Endothelial cell of umbilical vein (primary cell): ENCODE measurements at regions not wholly inside any gene's neighbourhood (a gene's known extent, or its start where the extent isn't known, plus 50 kb on each side); places are given as distances from the start of the nearest gene placed in this dataset.

Experiments
- BruUV-seq: library from RNA; stranded (reverse); fragments of 400-500 nt; replicated peaks from 2 replicates; lab custom pipeline; 2021; lab: Mats Ljungman, UMichigan
- CTCF ChIA-PET: fragments of 300-600, 350-600 bp; sonication (Branson Sonifier 250); formaldehyde crosslinking; loops from one replicate; lab custom pipeline; 2021; ENCODE audit warnings: antibody characterized with exemption, inconsistent platforms; lab: Charles Lee
- POLR2A ChIA-PET: fragments of 300-600, 350-600 bp; sonication (Branson Sonifier 250); formaldehyde crosslinking; loops from one replicate; lab custom pipeline; 2021; ENCODE audit warnings: antibody characterized with exemption, inconsistent platforms; lab: Charles Lee
- DNase-seq: peaks from one replicate; pipeline ENCODE4 v3.0.0-alpha.2; 2011; ENCODE audit warnings: low read depth, low spot score
- FAIRE-seq: peaks from 2 replicates; lab custom pipeline; 2011; peaks lifted over from hg19 to GRCh38; lab: Jason Lieb, UNC
- H2AFZ ChIP-seq: 2 replicates; pipeline ENCODE4 v1.6.0; 2012; ENCODE audit warnings: low read depth, low read length, control low read depth, inconsistent platforms
- H3K27ac ChIP-seq: 2 replicates; pipeline ENCODE4 v1.5.1; 2011; ENCODE audit warnings: low read depth, mild to moderate bottlenecking, control low read depth, low read length, moderate library complexity; ENCODE audit not compliant: insufficient read depth
- H3K27me3 ChIP-seq, 2 experiments: 2 replicates each; pipeline versions ENCODE4 v1.6.0 to v1.6.1; 2011; ENCODE audit warnings: low read length in 2 of 2, mixed read lengths in 1 of 2; ENCODE audit not compliant: control insufficient read depth in 2 of 2, insufficient read depth in 2 of 2
- H3K36me3 ChIP-seq, 2 experiments: 2 replicates in 1 of 2; 3 replicates in 1 of 2; pipeline ENCODE4 v1.5.1; 2011; ENCODE audit warnings: low read length in 2 of 2, mild to moderate bottlenecking in 1 of 2, moderate library complexity in 1 of 2; ENCODE audit not compliant: control insufficient read depth in 2 of 2, insufficient read depth in 2 of 2; ENCODE audit errors: extremely low read depth in 1 of 2
- H3K4me1 ChIP-seq: 3 replicates; pipeline ENCODE4 v1.5.1; 2011; ENCODE audit warnings: mild to moderate bottlenecking, low read length; ENCODE audit not compliant: control insufficient read depth, insufficient read depth; ENCODE audit errors: extremely low read depth
- H3K4me2 ChIP-seq: 2 replicates; pipeline ENCODE4 v1.6.1; 2011; ENCODE audit warnings: low read length, control low read depth, mixed read lengths; ENCODE audit not compliant: insufficient read depth
- H3K4me3 ChIP-seq, 3 experiments: fragments of 200-600 bp in 1 of 3; sonication (generic), shearing (Covaris generic) in 1 of 3; replicated peaks in 1 of 3; 2 replicates each; pipeline ENCODE4 v1.5.1; 2011 to 2016; ENCODE audit warnings: control low read depth in 3 of 3, low read length in 3 of 3, mild to moderate bottlenecking in 2 of 3, inconsistent platforms in 1 of 3, low read depth in 1 of 3, moderate library complexity in 1 of 3; ENCODE audit not compliant: insufficient read depth in 1 of 3
- H3K79me2 ChIP-seq: 2 replicates; pipeline ENCODE4 v1.6.0; 2012; ENCODE audit warnings: low read length, inconsistent platforms; ENCODE audit not compliant: control insufficient read depth, insufficient read depth
- H3K9ac ChIP-seq: replicated peaks from 2 replicates; pipeline ENCODE3; 2011; ENCODE audit warnings: low read length, control low read depth; ENCODE audit not compliant: insufficient read depth; ENCODE audit errors: extremely low read depth
- H3K9me1 ChIP-seq: replicated peaks from 3 replicates; pipeline ENCODE4 v1.6.0; 2011; ENCODE audit warnings: mild to moderate bottlenecking, low read length; ENCODE audit not compliant: control insufficient read depth, insufficient read depth; ENCODE audit errors: extremely low read depth
- H3K9me3 ChIP-seq: replicated peaks from 2 replicates; pipeline ENCODE4 v1.5.1; 2012; ENCODE audit warnings: low read length, inconsistent platforms; ENCODE audit not compliant: control insufficient read depth, insufficient read depth
- H4K20me1 ChIP-seq: replicated peaks from 2 replicates; pipeline ENCODE3; 2011; ENCODE audit warnings: mild to moderate bottlenecking, low read length; ENCODE audit not compliant: control insufficient read depth, insufficient read depth; ENCODE audit errors: extremely low read depth
- EZH2 ChIP-seq: IDR thresholded peaks from 2 replicates; pipeline ENCODE4 v1.6.1; 2012; ENCODE audit warnings: borderline replicate concordance, low read depth, mild to moderate bottlenecking, moderate library complexity, low read length, inconsistent platforms; ENCODE audit not compliant: severe bottlenecking
- FOS ChIP-seq: IDR thresholded peaks from 2 replicates; pipeline ENCODE4 v1.6.1; 2011; ENCODE audit warnings: mild to moderate bottlenecking, low read length, moderate library complexity, borderline replicate concordance; ENCODE audit not compliant: insufficient read depth
- GATA2 ChIP-seq: IDR thresholded peaks from 2 replicates; pipeline ENCODE4 v1.7.0; 2011; ENCODE audit warnings: low read depth, mild to moderate bottlenecking, moderate library complexity, mixed read lengths, low read length; ENCODE audit not compliant: insufficient read length, insufficient read depth
- JUN ChIP-seq: IDR thresholded peaks from 2 replicates; pipeline ENCODE4 v1.6.1; 2011; ENCODE audit warnings: borderline replicate concordance, low read depth; ENCODE audit not compliant: insufficient read length, insufficient read depth
- MYC ChIP-seq: IDR thresholded peaks from one replicate; pipeline ENCODE4 v1.6.1; 2011; ENCODE audit warnings: mild to moderate bottlenecking, low read depth, low read length
- POLR2A ChIP-seq: IDR thresholded peaks from 2 replicates; pipeline ENCODE4 v1.6.1; 2012; ENCODE audit warnings: low read depth, mild to moderate bottlenecking, control low read depth, low read length
- POLR2AphosphoS5 ChIP-seq: IDR thresholded peaks from 2 replicates; pipeline ENCODE4 v1.6.1; 2012; ENCODE audit warnings: low read depth, mild to moderate bottlenecking, control low read depth, low read length, moderate library complexity; ENCODE audit not compliant: insufficient read depth
- dilution Hi-C: fragments of 300-500 bp; cut with MboI; formaldehyde crosslinking; loops from one replicate; pipeline ENCODE4 v1.15.0; 2019; ENCODE audit warnings: low sequenced_read_pairs; ENCODE audit not compliant: extremely low pct_ligation_motif_present
- intact Hi-C: fragments of 100-400 bp; cut with micrococcal nuclease; formaldehyde crosslinking; loops from one replicate; pipeline ENCODE4 v1.10.0; 2022
- TF ChIP-seq, protein P1 (sequence below), 2 donors: IDR thresholded peaks; 1 replicate in 1 of 2; 2 replicates in 1 of 2; pipeline ENCODE4 v1.5.1; 2011; ENCODE audit warnings: low read length in 2 of 2, mild to moderate bottlenecking in 2 of 2, moderate library complexity in 2 of 2, control low read depth in 1 of 2, inconsistent platforms in 1 of 2, low read depth in 1 of 2; ENCODE audit not compliant: insufficient read depth in 1 of 2; ENCODE audit errors: extremely low read depth in 1 of 2
- TF ChIP-seq, protein P2 (sequence below): IDR thresholded peaks from 2 replicates; pipeline ENCODE4 v1.6.1; 2011; ENCODE audit not compliant: insufficient read depth, insufficient read length

DNA sequence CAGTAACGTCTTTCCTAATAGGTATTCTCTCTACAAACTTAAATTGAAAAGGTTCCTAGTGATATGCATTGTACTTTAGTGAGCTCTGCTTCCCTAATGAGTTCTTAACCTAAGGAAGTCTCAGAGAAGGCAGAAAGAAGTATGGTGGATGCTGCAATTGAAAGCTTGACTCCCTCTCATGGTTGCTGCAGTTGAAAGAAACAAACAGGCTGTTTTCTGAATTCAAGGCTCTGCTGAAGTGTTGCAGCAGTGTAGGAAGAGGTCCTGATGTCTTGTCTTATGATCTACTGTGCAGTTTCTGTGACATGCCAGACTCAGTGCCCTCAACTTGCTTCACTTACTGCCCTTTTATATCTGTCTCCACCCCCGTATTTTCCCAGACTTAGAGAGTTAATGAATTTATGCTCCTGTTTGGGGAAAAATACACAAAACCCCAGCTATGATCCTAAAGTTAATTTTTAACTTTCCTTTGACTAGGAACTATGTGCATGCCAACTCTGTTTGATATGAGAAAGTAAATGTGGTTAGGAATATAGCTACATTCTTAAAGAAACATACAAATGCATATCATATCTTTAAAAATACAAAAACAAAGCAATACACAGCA is 655.3 kb upstream of the FAM98A start:
- Histone ChIP-seq H3K4me1 (no peaks in the 10 kb centered on the region), H3K9me3 (no peaks in the 10 kb centered on the region), H3K4me3 (no peak overlapping the region), H3K79me2 (no peaks in the 10 kb centered on the region), H3K27me3 (no peaks in the 10 kb centered on the region), H3K9ac (no peak overlapping the region), H3K9me1 (no peaks in the 10 kb centered on the region), H3K4me2 (no peak overlapping the region), H3K36me3 (no peaks in the 10 kb centered on the region), H2AFZ (no peak overlapping the region), H4K20me1 (no peaks in the 10 kb centered on the region), H3K27ac (no peak overlapping the region)
- ChIA-PET CTCF (no interaction called here), POLR2A (no interaction called here)
- BruUV-seq, result no TSS peak
- DNase-seq, result no peak
- intact Hi-C loops, result no loop called here
- FAIRE-seq, result no peak
- TF ChIP-seq JUN (no peak), POLR2A (no peak), FOS (no peak), POLR2AphosphoS5 (no peak), GATA2 (no peak), MYC (no peak), EZH2 (no peak)
- TF ChIP-seq, protein P1, sequence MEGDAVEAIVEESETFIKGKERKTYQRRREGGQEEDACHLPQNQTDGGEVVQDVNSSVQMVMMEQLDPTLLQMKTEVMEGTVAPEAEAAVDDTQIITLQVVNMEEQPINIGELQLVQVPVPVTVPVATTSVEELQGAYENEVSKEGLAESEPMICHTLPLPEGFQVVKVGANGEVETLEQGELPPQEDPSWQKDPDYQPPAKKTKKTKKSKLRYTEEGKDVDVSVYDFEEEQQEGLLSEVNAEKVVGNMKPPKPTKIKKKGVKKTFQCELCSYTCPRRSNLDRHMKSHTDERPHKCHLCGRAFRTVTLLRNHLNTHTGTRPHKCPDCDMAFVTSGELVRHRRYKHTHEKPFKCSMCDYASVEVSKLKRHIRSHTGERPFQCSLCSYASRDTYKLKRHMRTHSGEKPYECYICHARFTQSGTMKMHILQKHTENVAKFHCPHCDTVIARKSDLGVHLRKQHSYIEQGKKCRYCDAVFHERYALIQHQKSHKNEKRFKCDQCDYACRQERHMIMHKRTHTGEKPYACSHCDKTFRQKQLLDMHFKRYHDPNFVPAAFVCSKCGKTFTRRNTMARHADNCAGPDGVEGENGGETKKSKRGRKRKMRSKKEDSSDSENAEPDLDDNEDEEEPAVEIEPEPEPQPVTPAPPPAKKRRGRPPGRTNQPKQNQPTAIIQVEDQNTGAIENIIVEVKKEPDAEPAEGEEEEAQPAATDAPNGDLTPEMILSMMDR (IDR thresholded peaks at IDR 0.05; ENCODE audit: extremely low read depth in 1 of 2, insufficient read depth in 1 of 2, low read depth in 1 of 2, low read length in 2 of 2), result no peak
- TF ChIP-seq, protein P2, sequence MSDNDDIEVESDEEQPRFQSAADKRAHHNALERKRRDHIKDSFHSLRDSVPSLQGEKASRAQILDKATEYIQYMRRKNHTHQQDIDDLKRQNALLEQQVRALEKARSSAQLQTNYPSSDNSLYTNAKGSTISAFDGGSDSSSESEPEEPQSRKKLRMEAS, result no peak
- dilution Hi-C loops, result no loop called here
